ENCODE measurements at regions not wholly inside any gene's neighbourhood (a gene's known extent, or its start where the extent isn't known, plus 50 kb on each side); places are given as distances from the start of the nearest gene placed in this dataset.

DNA sequence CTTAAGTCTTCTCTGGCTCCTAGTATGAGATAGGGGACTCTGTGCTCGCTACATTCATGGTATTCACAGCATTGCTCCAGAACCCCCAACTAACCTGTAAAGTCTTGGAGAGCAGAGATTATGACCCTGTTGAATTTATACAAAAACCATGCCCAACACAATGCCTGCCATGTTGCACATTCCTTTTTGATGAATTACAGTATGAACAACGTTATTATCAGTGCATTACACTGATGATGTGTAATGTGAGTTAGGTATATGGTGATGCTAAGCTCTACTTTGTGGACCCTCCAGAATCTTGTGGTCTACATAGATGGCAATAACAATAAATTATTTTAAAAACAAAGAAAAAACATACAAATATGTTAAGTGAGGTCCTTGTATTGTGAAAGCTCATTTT lies 64.3 kb downstream of the EOMES start:
- dilution Hi-C loops (cut with MboI; ENCODE audit: extremely low pct_ligation_motif_present, low sequenced_read_pairs) = no loop called here
- no peak for DNase-seq (ENCODE audit: low read depth, low spot score)
- Histone ChIP-seq H3K36me3 (ENCODE audit: control insufficient read depth in 2 of 2, extremely low read depth in 1 of 2, insufficient read depth in 2 of 2, low read length in 2 of 2) (no peaks in the 10 kb centered on the region), H2AFZ (ENCODE audit: low read depth, low read length) (no peak overlapping the region), H3K4me2 (ENCODE audit: insufficient read depth, low read length) (no peak overlapping the region), H3K27me3 (ENCODE audit: control insufficient read depth in 2 of 2, insufficient read depth in 2 of 2, low read length in 2 of 2) (no peaks in the 10 kb centered on the region), H3K4me3 (replicated peaks in 1 of 3; ENCODE audit: insufficient read depth in 1 of 3, low read depth in 1 of 3, low read length in 3 of 3) (no peak overlapping the region), H4K20me1 (replicated peaks; ENCODE audit: control insufficient read depth, extremely low read depth, insufficient read depth, low read length) (no peaks in the 10 kb centered on the region), H3K9me1 (replicated peaks; ENCODE audit: control insufficient read depth, extremely low read depth, insufficient read depth, low read length) (no peaks in the 10 kb centered on the region), H3K27ac (ENCODE audit: insufficient read depth, low read depth, low read length) (no peak overlapping the region), H3K9ac (replicated peaks; ENCODE audit: extremely low read depth, insufficient read depth, low read length) (no peak overlapping the region), H3K79me2 (ENCODE audit: control insufficient read depth, insufficient read depth, low read length) (no peaks in the 10 kb centered on the region), H3K9me3 (replicated peaks; ENCODE audit: control insufficient read depth, insufficient read depth, low read length) (no peaks in the 10 kb centered on the region), H3K4me1 (ENCODE audit: control insufficient read depth, extremely low read depth, insufficient read depth, low read length) (peaks cover 13% of the 10 kb centered on the region)
- ChIA-PET CTCF (interaction anchor here (1.2 to 2.3 kb wide), 5 partner anchors 9 to 191 kb away, joined by 3 to 12 read pairs (median 4); no protein-coding TSS in a partner anchor), POLR2A (interaction anchor here (0.6 kb wide), 1 partner anchor 23 kb away, joined by 4 read pairs; no protein-coding TSS in a partner anchor)
- no peak for FAIRE-seq
- BruUV-seq (replicated peaks) = no TSS peak
- TF ChIP-seq, protein P1, sequence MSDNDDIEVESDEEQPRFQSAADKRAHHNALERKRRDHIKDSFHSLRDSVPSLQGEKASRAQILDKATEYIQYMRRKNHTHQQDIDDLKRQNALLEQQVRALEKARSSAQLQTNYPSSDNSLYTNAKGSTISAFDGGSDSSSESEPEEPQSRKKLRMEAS (IDR thresholded peaks at IDR 0.05; ENCODE audit: insufficient read depth, insufficient read length) = no peak
- TF ChIP-seq POLR2A (IDR thresholded peaks at IDR 0.05; ENCODE audit: low read depth, low read length) = no peak
- TF ChIP-seq JUN (IDR thresholded peaks at IDR 0.05; ENCODE audit: borderline replicate concordance, insufficient read depth, insufficient read length, low read depth) = no peak
- no peak for TF ChIP-seq POLR2AphosphoS5 (IDR thresholded peaks at IDR 0.05; ENCODE audit: insufficient read depth, low read depth, low read length)
- TF ChIP-seq FOS (IDR thresholded peaks at IDR 0.05; ENCODE audit: borderline replicate concordance, insufficient read depth, low read length) = no peak
- TF ChIP-seq, protein P2, sequence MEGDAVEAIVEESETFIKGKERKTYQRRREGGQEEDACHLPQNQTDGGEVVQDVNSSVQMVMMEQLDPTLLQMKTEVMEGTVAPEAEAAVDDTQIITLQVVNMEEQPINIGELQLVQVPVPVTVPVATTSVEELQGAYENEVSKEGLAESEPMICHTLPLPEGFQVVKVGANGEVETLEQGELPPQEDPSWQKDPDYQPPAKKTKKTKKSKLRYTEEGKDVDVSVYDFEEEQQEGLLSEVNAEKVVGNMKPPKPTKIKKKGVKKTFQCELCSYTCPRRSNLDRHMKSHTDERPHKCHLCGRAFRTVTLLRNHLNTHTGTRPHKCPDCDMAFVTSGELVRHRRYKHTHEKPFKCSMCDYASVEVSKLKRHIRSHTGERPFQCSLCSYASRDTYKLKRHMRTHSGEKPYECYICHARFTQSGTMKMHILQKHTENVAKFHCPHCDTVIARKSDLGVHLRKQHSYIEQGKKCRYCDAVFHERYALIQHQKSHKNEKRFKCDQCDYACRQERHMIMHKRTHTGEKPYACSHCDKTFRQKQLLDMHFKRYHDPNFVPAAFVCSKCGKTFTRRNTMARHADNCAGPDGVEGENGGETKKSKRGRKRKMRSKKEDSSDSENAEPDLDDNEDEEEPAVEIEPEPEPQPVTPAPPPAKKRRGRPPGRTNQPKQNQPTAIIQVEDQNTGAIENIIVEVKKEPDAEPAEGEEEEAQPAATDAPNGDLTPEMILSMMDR (IDR thresholded peaks at IDR 0.05; ENCODE audit: extremely low read depth in 1 of 2, insufficient read depth in 1 of 2, low read depth in 1 of 2, low read length in 2 of 2) = no peak
- no peak for TF ChIP-seq MYC (IDR thresholded peaks at IDR 0.05; ENCODE audit: low read depth, low read length)
- no peak for TF ChIP-seq EZH2 (IDR thresholded peaks at IDR 0.05; ENCODE audit: borderline replicate concordance, low read depth, low read length, severe bottlenecking)
- TF ChIP-seq GATA2 (IDR thresholded peaks at IDR 0.05; ENCODE audit: insufficient read depth, insufficient read length, low read depth, low read length) = no peak
- intact Hi-C loops (cut with micrococcal nuclease) = loop anchor here (5.0 kb wide), 1 partner anchor 191 kb away; no protein-coding TSS in a partner anchor

Measured in endothelial cell of umbilical vein (primary cell).